A673 (cell line): ENCODE measurements at regions not wholly inside any gene's neighbourhood (a gene's known extent, or its start where the extent isn't known, plus 50 kb on each side); places are given as distances from the start of the nearest gene placed in this dataset.

Experiments
- BruUV-seq: library from RNA; stranded (reverse); fragments of 400-500 nt; replicated peaks from 2 replicates; lab custom pipeline; 2021; lab: Mats Ljungman, UMichigan
- CTCF ChIA-PET: fragments of 300-600 bp; sonication (Branson Sonifier 250); formaldehyde crosslinking; loops from one replicate; lab custom pipeline; 2022; ENCODE audit warnings: antibody characterized with exemption; lab: Charles Lee
- POLR2A ChIA-PET: fragments of 300-600 bp; sonication (Branson Sonifier 250); formaldehyde crosslinking; loops from one replicate; lab custom pipeline; 2022; ENCODE audit warnings: antibody characterized with exemption; ENCODE audit not compliant: low non-redundant PET; lab: Charles Lee
- DNase-seq: peaks from one replicate; pipeline ENCODE4 v3.0.0-alpha.2; 2015; ENCODE audit warnings: low spot score
- H3K27ac ChIP-seq: fragments of 200-600 bp; sonication (generic); 2 replicates; pipeline ENCODE4 v1.5.1; 2016; ENCODE audit warnings: mixed run types, low read depth, mild to moderate bottlenecking, mixed read lengths, antibody characterized with exemption, low read length; ENCODE audit not compliant: poor library complexity, severe bottlenecking
- H3K27me3 ChIP-seq: fragments of 200-600 bp; sonication (generic); replicated peaks from 2 replicates; pipeline ENCODE4 v1.6.1; 2017; ENCODE audit warnings: mixed run types, low read depth, mild to moderate bottlenecking, mixed read lengths, antibody characterized with exemption, low read length; ENCODE audit not compliant: insufficient read depth, poor library complexity
- H3K36me3 ChIP-seq: fragments of 200-600 bp; sonication (generic); 2 replicates; pipeline ENCODE4 v1.6.1; 2016; ENCODE audit warnings: mixed run types, mild to moderate bottlenecking, mixed read lengths, antibody characterized with exemption, low read length; ENCODE audit not compliant: insufficient read depth, poor library complexity, severe bottlenecking
- H3K4me1 ChIP-seq: fragments of 200-600 bp; sonication (generic); 2 replicates; pipeline ENCODE4 v1.6.1; 2017; ENCODE audit warnings: mixed run types, mild to moderate bottlenecking, mixed read lengths, antibody characterized with exemption, low read length; ENCODE audit not compliant: insufficient read depth, poor library complexity, severe bottlenecking
- H3K4me3 ChIP-seq: fragments of 200-600 bp; sonication (generic); 2 replicates; pipeline ENCODE4 v1.5.1; 2016; ENCODE audit warnings: low read depth, mixed run types, mild to moderate bottlenecking, mixed read lengths, low read length; ENCODE audit not compliant: poor library complexity, severe bottlenecking
- H3K9me3 ChIP-seq: fragments of 200-600 bp; sonication (generic); 2 replicates; pipeline ENCODE4 v1.6.1; 2016; ENCODE audit warnings: mixed run types, low read depth, mild to moderate bottlenecking, mixed read lengths, antibody characterized with exemption, low read length; ENCODE audit not compliant: poor library complexity, severe bottlenecking
- CTCF ChIP-seq: fragments of 300-800, 200-600 bp; sonication (generic); conservative IDR thresholded peaks from 2 replicates; pipeline ENCODE4 v1.5.1; 2017; ENCODE audit warnings: low read depth, mild to moderate bottlenecking, antibody characterized with exemption, low read length, moderate library complexity, mixed read lengths
- EZH2 ChIP-seq: fragments of 200-600 bp; sonication (generic); IDR thresholded peaks from 2 replicates; pipeline ENCODE4 v1.6.1; 2017; ENCODE audit warnings: borderline replicate concordance, low read depth, mild to moderate bottlenecking, mixed read lengths, antibody characterized with exemption, low read length; ENCODE audit not compliant: poor library complexity, severe bottlenecking
- intact Hi-C: fragments of 100-400 bp; cut with micrococcal nuclease; formaldehyde crosslinking; loops from one replicate; pipeline ENCODE4 v1.10.0; 2022; ENCODE audit not compliant: unreplicated experiment

- Histone ChIP-seq H3K9me3 (no peaks in the 10 kb centered on the region), H3K27ac (no peak overlapping the region), H3K4me3 (no peak overlapping the region), H3K27me3 (peaks cover 35% of the 10 kb centered on the region), H3K4me1 (no peaks in the 10 kb centered on the region), H3K36me3 (no peaks in the 10 kb centered on the region)
- intact Hi-C loops, result no loop called here
- BruUV-seq, result no TSS peak
- no peak for TF ChIP-seq EZH2
- TF ChIP-seq CTCF, result no peak; the same call in 1 of the 2 replicates
- ChIA-PET POLR2A (no interaction called here), CTCF (no interaction called here)
- DNase-seq, result no peak
Observed at GRCh38 chr2:238706673-238707072, 141.2 kb upstream of the TWIST2 start.

- intact Hi-C loops, result no loop called here
- peaks cover 35% of the 10 kb centered on the region for H3K27me3 ChIP-seq
- ChIA-PET CTCF (no interaction called here), POLR2A (no interaction called here)
- BruUV-seq, result no TSS peak
- no peaks in the 10 kb centered on the region for H3K4me1 ChIP-seq
- no peak for TF ChIP-seq CTCF
- TF ChIP-seq EZH2, result no peak
- no peak overlapping the region for H3K4me3 ChIP-seq
- H3K27ac ChIP-seq, result no peak overlapping the region
- DNase-seq, result no peak
- no peaks in the 10 kb centered on the region for H3K36me3 ChIP-seq
- H3K9me3 ChIP-seq, result no peaks in the 10 kb centered on the region
Observed at GRCh38 chr2:238709325-238710025, 138.4 kb upstream of the TWIST2 start.

- no peak overlapping the region for H3K4me3 ChIP-seq
- intact Hi-C loops, result no loop called here
- ChIA-PET POLR2A (no interaction called here), CTCF (no interaction called here)
- H3K27ac ChIP-seq, result no peak overlapping the region
- no peaks in the 10 kb centered on the region for H3K4me1 ChIP-seq
- H3K36me3 ChIP-seq, result no peaks in the 10 kb centered on the region
- BruUV-seq, result no TSS peak
- no peak for DNase-seq
- H3K27me3 ChIP-seq, result peaks cover 35% of the 10 kb centered on the region
- H3K9me3 ChIP-seq, result no peaks in the 10 kb centered on the region
- TF ChIP-seq CTCF (no peak), EZH2 (no peak)
Observed at GRCh38 chr2:238710032-238710735, 137.7 kb upstream of the TWIST2 start.
